K562 (cell line): ENCODE measurements at regions not wholly inside any gene's neighbourhood (a gene's known extent, or its start where the extent isn't known, plus 50 kb on each side); places are given as distances from the start of the nearest gene placed in this dataset.

Experiments
- ATAC-seq: fragments of 200-7000 bp; cut with Tn5 transposase; 3 replicates; pipeline ENCODE4 v1.9.1; 2020; ENCODE audit warnings: moderate library complexity
- BruUV-seq: library from RNA; stranded (reverse); fragments of 400-500 nt; replicated peaks from 2 replicates; lab custom pipeline; 2021; lab: Mats Ljungman, UMichigan
- CTCF ChIA-PET: fragments of 300-600 bp; formaldehyde crosslinking; extraction: SDS; loops from one replicate; lab custom pipeline; 2021; ENCODE audit warnings: low intra/inter-chr PET ratio; lab: Yijun Ruan, JAX
- POLR2A ChIA-PET: fragments of 300-600, 350-650 bp; sonication (Branson Sonifier 250); formaldehyde crosslinking; extraction: SDS; loops from one replicate; lab custom pipeline; 2021; ENCODE audit warnings: antibody characterized with exemption, inconsistent platforms; lab: Yijun Ruan, JAX
- DNase-seq, 4 experiments: peaks; one replicate each; pipeline versions ENCODE4 v3.0.0 to v3.0.0-alpha.2; 2011 to 2018; ENCODE audit warnings: low spot score in 3 of 4, mixed read lengths in 3 of 4; ENCODE audit errors: extremely low read depth in 1 of 4
- FAIRE-seq: peaks from 2 replicates; lab custom pipeline; 2011; peaks lifted over from hg19 to GRCh38; lab: Jason Lieb, UNC
- H2AFZ ChIP-seq: 2 replicates; pipeline ENCODE4 v1.6.0; 2011; ENCODE audit warnings: low read depth, low read length, control low read depth, inconsistent platforms
- H3K27ac ChIP-seq: fragments of 200-600 bp; 3 replicates; pipeline ENCODE4 v1.8.0; 2011; ENCODE audit warnings: low read depth, mild to moderate bottlenecking, control low read depth, inconsistent platforms, low read length, moderate library complexity, mixed read lengths; ENCODE audit errors: extremely low read depth
- H3K27me3 ChIP-seq, 2 experiments: fragments of 300-600 bp in 1 of 2; 2 replicates in 1 of 2; 3 replicates in 1 of 2; pipeline versions ENCODE4 v1.6.0 to v1.8.0; 2011; ENCODE audit warnings: inconsistent platforms in 2 of 2, low read length in 2 of 2, mild to moderate bottlenecking in 1 of 2, mixed read lengths in 1 of 2, moderate library complexity in 1 of 2; ENCODE audit not compliant: control insufficient read depth in 2 of 2, insufficient read depth in 2 of 2
- H3K36me3 ChIP-seq: fragments of 300-600 bp; 3 replicates; pipeline ENCODE4 v1.8.0; 2011; ENCODE audit warnings: mild to moderate bottlenecking, low read length, inconsistent platforms; ENCODE audit not compliant: control insufficient read depth, insufficient read depth
- H3K4me1 ChIP-seq, 2 experiments: fragments of 200-600 bp in 1 of 2; replicated peaks in 1 of 2; 2 replicates in 1 of 2; 3 replicates in 1 of 2; pipeline versions ENCODE4 v1.5.1 to v1.8.0; 2011; ENCODE audit warnings: inconsistent platforms in 2 of 2, low read length in 2 of 2, mild to moderate bottlenecking in 1 of 2, mixed read lengths in 1 of 2, moderate library complexity in 1 of 2; ENCODE audit not compliant: control insufficient read depth in 2 of 2, insufficient read depth in 2 of 2
- H3K4me2 ChIP-seq: 2 replicates; pipeline ENCODE4 v1.6.1; 2011; ENCODE audit warnings: low read length, control low read depth, inconsistent platforms, mixed read lengths; ENCODE audit not compliant: insufficient read depth
- H3K4me3 ChIP-seq: fragments of 200-600 bp; sonication (generic), shearing (Covaris generic); 2 replicates; pipeline ENCODE4 v1.5.1; 2016; ENCODE audit warnings: control low read depth, inconsistent platforms
- H3K79me2 ChIP-seq: fragments of 200-600 bp; 3 replicates; pipeline ENCODE4 v1.8.0; 2011; ENCODE audit warnings: low read length, inconsistent platforms; ENCODE audit not compliant: control insufficient read depth, insufficient read depth
- H3K9ac ChIP-seq, 2 experiments: 2 replicates each; pipeline versions ENCODE4 v1.6.0 to v1.6.1; 2011; ENCODE audit warnings: low read depth in 2 of 2, low read length in 2 of 2, control low read depth in 1 of 2, inconsistent platforms in 1 of 2, mild to moderate bottlenecking in 1 of 2, mixed read lengths in 1 of 2; ENCODE audit not compliant: insufficient read depth in 1 of 2
- H3K9me1 ChIP-seq: one replicate; pipeline ENCODE4 v1.6.0; 2011; ENCODE audit warnings: inconsistent platforms, mild to moderate bottlenecking, low read length, moderate library complexity; ENCODE audit not compliant: control insufficient read depth, insufficient read depth
- H3K9me3 ChIP-seq: replicated peaks from 2 replicates; pipeline ENCODE4 v1.5.1; 2011; ENCODE audit warnings: low read depth, low read length, inconsistent platforms; ENCODE audit not compliant: control insufficient read depth, insufficient read depth
- H4K20me1 ChIP-seq: replicated peaks from 2 replicates; pipeline ENCODE4 v1.6.1; 2011; ENCODE audit warnings: low read length, inconsistent platforms, mixed read lengths; ENCODE audit not compliant: control insufficient read depth, insufficient read depth
- ADNP ChIP-seq: fragments of 200-800 bp; sonication (Bioruptor generic); IDR thresholded peaks from 2 replicates; pipeline ENCODE4 v1.6.1; 2016; ENCODE audit warnings: missing genetic modification characterization, missing compliant biosample characterization
- FOXA1 ChIP-seq: fragments of 450-650 bp; IDR thresholded peaks from 2 replicates; pipeline ENCODE4 v1.6.1; 2016; ENCODE audit warnings: mild to moderate bottlenecking, borderline replicate concordance
- MAFF ChIP-seq: IDR thresholded peaks from 2 replicates; pipeline ENCODE4 v1.6.1; 2012; ENCODE audit warnings: low read length, improper control_type of control experiment
- MIER1 ChIP-seq: fragments of 450-650 bp; IDR thresholded peaks from 2 replicates; pipeline ENCODE4 v1.6.1; 2016; ENCODE audit warnings: antibody characterized with exemption, mild to moderate bottlenecking, low read depth
- NFYB ChIP-seq: IDR thresholded peaks from 2 replicates; pipeline ENCODE4 v1.6.1; 2011; ENCODE audit warnings: mild to moderate bottlenecking, moderate library complexity; ENCODE audit not compliant: insufficient read length; ENCODE audit errors: extremely low read depth
- NR3C1 ChIP-seq: sonication (generic); formaldehyde crosslinking; IDR thresholded peaks from 2 replicates; pipeline ENCODE4 v1.8.1; 2022; ENCODE audit warnings: missing genetic modification reagents
- PML ChIP-seq: IDR thresholded peaks from 2 replicates; pipeline ENCODE4 v1.6.1; 2012; ENCODE audit warnings: low read length, inconsistent platforms
- ZC3H8 ChIP-seq: fragments of 450-650 bp; IDR thresholded peaks from 2 replicates; pipeline ENCODE4 v1.6.1; 2017
- WGBS: fragments of 100-300 bp; shearing (Covaris generic); methylation state at CpG from one replicate; pipeline ENCODE4 v1.1.6; 2016; ENCODE audit warnings: low coverage, mixed read lengths; ENCODE audit not compliant: insufficient coverage; ENCODE audit errors: missing lambda C conversion rate; 5-methylcytosine and 5-hydroxymethylcytosine counted together
- in situ Hi-C: fragments of 300-500 bp; cut with MboI; formaldehyde crosslinking; loops from 4 replicates; pipeline ENCODE4 v1.15.0; 2018; ENCODE audit warnings: inconsistent platforms, mixed read lengths
- intact Hi-C: fragments of 100-400 bp; cut with micrococcal nuclease; formaldehyde crosslinking; loops from 2 replicates; pipeline ENCODE4 v1.14.2; 2022
- TF ChIP-seq, protein P1 (sequence below): fragments of 250-450 bp; sonication (Bioruptor Pico); IDR thresholded peaks from 2 replicates; pipeline ENCODE4 v1.5.0; 2022; ENCODE audit warnings: mild to moderate bottlenecking
- TF ChIP-seq, protein P2 (sequence below): sonication (generic); formaldehyde crosslinking; IDR thresholded peaks from 2 replicates; pipeline ENCODE4 v1.8.0; 2022; ENCODE audit warnings: mild to moderate bottlenecking, missing genetic modification reagents
- TF ChIP-seq, protein P3 (sequence below): IDR thresholded peaks from 2 replicates; pipeline ENCODE4 v1.6.1; 2016; ENCODE audit warnings: missing genetic modification characterization, missing compliant biosample characterization

DNA sequence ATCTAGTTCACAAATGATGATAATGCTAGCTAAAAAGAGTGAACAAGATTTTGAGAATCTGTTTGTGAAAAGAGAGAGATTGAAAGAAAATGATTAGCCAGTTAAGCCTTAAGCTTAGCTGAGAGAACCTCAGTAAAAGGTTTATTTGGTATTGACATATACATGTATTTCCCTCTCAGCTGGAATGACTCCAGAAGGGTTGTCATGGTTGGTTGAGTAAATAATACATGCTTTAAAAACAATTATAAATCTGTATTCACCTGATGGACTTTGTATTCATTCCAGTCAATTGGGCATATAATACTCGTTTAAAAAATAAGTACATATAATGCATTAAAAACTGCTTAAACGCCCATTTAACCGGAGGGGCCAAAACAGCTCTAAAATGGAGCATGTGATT is 181.4 kb downstream of the GRB14 start:
- CTCF ChIA-PET = no interaction called here
- no peak for DNase-seq
- no peak overlapping the region for H3K27ac ChIP-seq
- no peaks in the 10 kb centered on the region for H3K9me1 ChIP-seq
- BruUV-seq = no TSS peak
- TF ChIP-seq MAFF = no peak
- no peak for TF ChIP-seq MIER1
- no peak for TF ChIP-seq ADNP (tag)
- TF ChIP-seq, protein P1, sequence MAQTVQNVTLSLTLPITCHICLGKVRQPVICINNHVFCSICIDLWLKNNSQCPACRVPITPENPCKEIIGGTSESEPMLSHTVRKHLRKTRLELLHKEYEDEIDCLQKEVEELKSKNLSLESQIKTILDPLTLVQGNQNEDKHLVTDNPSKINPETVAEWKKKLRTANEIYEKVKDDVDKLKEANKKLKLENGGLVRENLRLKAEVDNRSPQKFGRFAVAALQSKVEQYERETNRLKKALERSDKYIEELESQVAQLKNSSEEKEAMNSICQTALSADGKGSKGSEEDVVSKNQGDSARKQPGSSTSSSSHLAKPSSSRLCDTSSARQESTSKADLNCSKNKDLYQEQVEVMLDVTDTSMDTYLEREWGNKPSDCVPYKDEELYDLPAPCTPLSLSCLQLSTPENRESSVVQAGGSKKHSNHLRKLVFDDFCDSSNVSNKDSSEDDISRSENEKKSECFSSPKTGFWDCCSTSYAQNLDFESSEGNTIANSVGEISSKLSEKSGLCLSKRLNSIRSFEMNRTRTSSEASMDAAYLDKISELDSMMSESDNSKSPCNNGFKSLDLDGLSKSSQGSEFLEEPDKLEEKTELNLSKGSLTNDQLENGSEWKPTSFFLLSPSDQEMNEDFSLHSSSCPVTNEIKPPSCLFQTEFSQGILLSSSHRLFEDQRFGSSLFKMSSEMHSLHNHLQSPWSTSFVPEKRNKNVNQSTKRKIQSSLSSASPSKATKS (CRISPR knock-in tag) = no peak
- TF ChIP-seq, protein P2, sequence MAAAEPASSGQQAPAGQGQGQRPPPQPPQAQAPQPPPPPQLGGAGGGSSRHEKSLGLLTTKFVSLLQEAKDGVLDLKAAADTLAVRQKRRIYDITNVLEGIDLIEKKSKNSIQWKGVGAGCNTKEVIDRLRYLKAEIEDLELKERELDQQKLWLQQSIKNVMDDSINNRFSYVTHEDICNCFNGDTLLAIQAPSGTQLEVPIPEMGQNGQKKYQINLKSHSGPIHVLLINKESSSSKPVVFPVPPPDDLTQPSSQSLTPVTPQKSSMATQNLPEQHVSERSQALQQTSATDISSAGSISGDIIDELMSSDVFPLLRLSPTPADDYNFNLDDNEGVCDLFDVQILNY (CRISPR knock-in tag) = no peak
- TF ChIP-seq PML = no peak
- TF ChIP-seq NR3C1 (CRISPR knock-in tag) = no peak
- no peak for TF ChIP-seq ZC3H8
- TF ChIP-seq, protein P3, sequence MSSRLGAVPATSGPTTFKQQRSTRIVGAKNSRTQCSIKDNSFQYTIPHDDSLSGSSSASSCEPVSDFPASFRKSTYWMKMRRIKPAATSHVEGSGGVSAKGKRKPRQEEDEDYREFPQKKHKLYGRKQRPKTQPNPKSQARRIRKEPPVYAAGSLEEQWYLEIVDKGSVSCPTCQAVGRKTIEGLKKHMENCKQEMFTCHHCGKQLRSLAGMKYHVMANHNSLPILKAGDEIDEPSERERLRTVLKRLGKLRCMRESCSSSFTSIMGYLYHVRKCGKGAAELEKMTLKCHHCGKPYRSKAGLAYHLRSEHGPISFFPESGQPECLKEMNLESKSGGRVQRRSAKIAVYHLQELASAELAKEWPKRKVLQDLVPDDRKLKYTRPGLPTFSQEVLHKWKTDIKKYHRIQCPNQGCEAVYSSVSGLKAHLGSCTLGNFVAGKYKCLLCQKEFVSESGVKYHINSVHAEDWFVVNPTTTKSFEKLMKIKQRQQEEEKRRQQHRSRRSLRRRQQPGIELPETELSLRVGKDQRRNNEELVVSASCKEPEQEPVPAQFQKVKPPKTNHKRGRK = no peak
- no peak for TF ChIP-seq NFYB
- TF ChIP-seq FOXA1 = no peak
- H3K4me3 ChIP-seq = no peak overlapping the region
- POLR2A ChIA-PET = no interaction called here
- intact Hi-C loops = no loop called here
- in situ Hi-C loops = no loop called here
- H3K27me3 ChIP-seq = no peaks in the 10 kb centered on the region
- H3K79me2 ChIP-seq = no peaks in the 10 kb centered on the region
- H3K36me3 ChIP-seq = no peaks in the 10 kb centered on the region
- FAIRE-seq = no peak
- no peaks in the 10 kb centered on the region; the same call in 1 of the 2 replicates for H3K9me3 ChIP-seq
- no peaks in the 10 kb centered on the region for H3K4me1 ChIP-seq
- H3K4me2 ChIP-seq = no peak overlapping the region
- H2AFZ ChIP-seq = no peak overlapping the region
- no peaks in the 10 kb centered on the region for H4K20me1 ChIP-seq
- WGBS = 0% methylated on average over 3 of the region's 3 CpGs
- H3K9ac ChIP-seq = no peak overlapping the region
- no peak for ATAC-seq
